ENCODE measurements at regions not wholly inside any gene's neighbourhood (a gene's known extent, or its start where the extent isn't known, plus 50 kb on each side); places are given as distances from the start of the nearest gene placed in this dataset.
"Not testable (repeated sequence)": the region's sequence is repeated elsewhere in the genome, so short reads cannot be mapped to it uniquely, and the experiment has no call there.

- Mint-ChIP-seq H3K36me3 (ENCODE audit: low read depth) (peaks cover 4% of the 10 kb centered on the region), H3K4me3 (ENCODE audit: unreplicated experiment) (no peak overlapping the region), H3K27ac (ENCODE audit: unreplicated experiment) (no peak overlapping the region), H3K9me3 (ENCODE audit: low read depth) (peaks cover 13% of the 10 kb centered on the region), H3K4me1 (ENCODE audit: low read depth) (no peaks in the 10 kb centered on the region), H3K27me3 (ENCODE audit: low read depth) (peaks cover 6% of the 10 kb centered on the region)
- no peak for TF ChIP-seq CTCF (IDR thresholded peaks at IDR 0.05)
- DNase-seq (ENCODE audit: low spot score), result no peak
These were observed 105.7 kb downstream of the RTP4 start for GRCh38 chr3:187473778-187474406.

- not testable (repeated sequence) for H3K27ac Mint-ChIP-seq (ENCODE audit: unreplicated experiment); H3K9me3 Mint-ChIP-seq (ENCODE audit: low read depth); DNase-seq (ENCODE audit: low spot score); H3K36me3 Mint-ChIP-seq (ENCODE audit: low read depth); H3K4me3 Mint-ChIP-seq (ENCODE audit: unreplicated experiment); H3K4me1 Mint-ChIP-seq (ENCODE audit: low read depth)
- peaks cover 17% of the 10 kb centered on the region for H3K27me3 Mint-ChIP-seq (ENCODE audit: low read depth)
These were observed 98.1 kb downstream of the RTP4 start for GRCh38 chr3:187466306-187466705.

DNA sequence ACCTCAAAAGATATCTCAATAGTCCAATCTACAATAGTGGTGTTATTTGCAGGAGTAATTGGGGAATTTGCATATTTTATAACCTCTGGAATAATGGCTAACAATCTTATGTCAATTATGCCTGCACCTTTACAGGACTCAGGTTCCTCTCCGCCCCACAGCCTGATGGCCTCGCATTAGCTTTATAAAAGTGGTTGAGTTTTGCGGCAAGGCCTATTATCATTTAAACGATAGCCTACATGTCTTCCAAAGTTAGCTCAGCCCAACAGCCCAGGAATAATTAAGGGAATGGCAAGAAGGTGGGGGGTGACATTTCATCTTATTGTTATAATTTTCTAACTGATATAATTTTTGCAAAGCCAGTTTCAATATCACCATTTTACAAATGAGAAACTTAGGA lies 97.3 kb downstream of the RTP4 start:
- Mint-ChIP-seq H3K27me3 (ENCODE audit: low read depth) (peaks cover 16% of the 10 kb centered on the region), H3K36me3 (ENCODE audit: low read depth) (no peaks in the 10 kb centered on the region), H3K4me1 (ENCODE audit: low read depth) (no peaks in the 10 kb centered on the region), H3K9me3 (ENCODE audit: low read depth) (peaks cover 2% of the 10 kb centered on the region), H3K4me3 (ENCODE audit: unreplicated experiment) (no peak overlapping the region), H3K27ac (ENCODE audit: unreplicated experiment) (no peak overlapping the region)
- no peak for DNase-seq (ENCODE audit: low spot score)
- no peak for TF ChIP-seq CTCF (IDR thresholded peaks at IDR 0.05)

DNA sequence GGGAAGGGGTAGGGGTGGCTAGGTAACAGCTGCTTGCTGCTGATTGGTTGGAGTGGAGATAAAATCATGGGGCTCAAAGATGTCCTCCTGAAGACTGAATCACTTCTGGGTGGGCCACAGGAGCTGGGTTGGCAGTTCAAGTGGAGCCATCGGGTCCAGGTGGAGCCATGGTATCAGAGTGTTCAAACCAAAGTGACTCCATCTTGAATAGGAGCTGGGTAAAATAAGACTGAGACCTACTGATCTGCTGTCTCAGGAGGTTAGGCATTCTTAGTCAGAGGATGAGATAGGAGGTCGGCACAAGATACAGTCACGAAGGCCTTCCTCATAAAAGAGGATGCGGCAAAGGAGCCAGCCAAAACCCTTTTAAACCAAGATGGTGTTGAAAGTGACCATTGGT lies 96.5 kb downstream of the RTP4 start:
- H3K36me3 Mint-ChIP-seq (ENCODE audit: low read depth), result no peaks in the 10 kb centered on the region
- DNase-seq (ENCODE audit: low spot score), result no peak
- H3K27ac Mint-ChIP-seq (ENCODE audit: unreplicated experiment), result no peak overlapping the region
- no peaks in the 10 kb centered on the region for H3K4me1 Mint-ChIP-seq (ENCODE audit: low read depth)
- no peaks in the 10 kb centered on the region for H3K9me3 Mint-ChIP-seq (ENCODE audit: low read depth)
- H3K27me3 Mint-ChIP-seq (ENCODE audit: low read depth), result peaks cover 11% of the 10 kb centered on the region
- no peak for TF ChIP-seq CTCF (IDR thresholded peaks at IDR 0.05)
- no peak overlapping the region for H3K4me3 Mint-ChIP-seq (ENCODE audit: unreplicated experiment)

DNA sequence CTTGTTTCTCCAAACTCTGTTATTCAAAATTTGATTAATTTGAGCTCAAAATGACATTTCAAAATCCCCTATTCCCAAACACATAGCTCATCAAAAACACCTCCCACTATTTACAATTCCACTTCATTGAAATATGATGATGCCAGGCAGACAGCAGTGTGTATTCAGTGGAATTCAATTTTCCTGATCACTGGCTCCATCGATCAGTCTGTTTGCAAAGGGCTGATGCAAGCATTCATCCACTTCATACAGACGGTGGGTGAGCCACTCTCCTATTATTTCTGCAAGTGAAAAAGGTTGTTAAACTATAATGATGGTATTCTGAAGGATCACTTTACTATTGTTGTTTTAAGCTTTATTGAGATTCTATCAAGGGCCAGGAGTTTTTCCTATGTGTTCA lies 90.7 kb downstream of the RTP4 start:
- peaks cover 18% of the 10 kb centered on the region for H3K4me1 Mint-ChIP-seq (ENCODE audit: low read depth)
- no peak for DNase-seq (ENCODE audit: low spot score)
- no peak for TF ChIP-seq CTCF (IDR thresholded peaks at IDR 0.05)
- no peaks in the 10 kb centered on the region for H3K9me3 Mint-ChIP-seq (ENCODE audit: low read depth)
- H3K4me3 Mint-ChIP-seq (ENCODE audit: unreplicated experiment), result no peak overlapping the region
- H3K36me3 Mint-ChIP-seq (ENCODE audit: low read depth), result no peaks in the 10 kb centered on the region
- H3K27me3 Mint-ChIP-seq (ENCODE audit: low read depth), result peaks cover 9% of the 10 kb centered on the region
- H3K27ac Mint-ChIP-seq (ENCODE audit: unreplicated experiment), result no peak overlapping the region

DNA sequence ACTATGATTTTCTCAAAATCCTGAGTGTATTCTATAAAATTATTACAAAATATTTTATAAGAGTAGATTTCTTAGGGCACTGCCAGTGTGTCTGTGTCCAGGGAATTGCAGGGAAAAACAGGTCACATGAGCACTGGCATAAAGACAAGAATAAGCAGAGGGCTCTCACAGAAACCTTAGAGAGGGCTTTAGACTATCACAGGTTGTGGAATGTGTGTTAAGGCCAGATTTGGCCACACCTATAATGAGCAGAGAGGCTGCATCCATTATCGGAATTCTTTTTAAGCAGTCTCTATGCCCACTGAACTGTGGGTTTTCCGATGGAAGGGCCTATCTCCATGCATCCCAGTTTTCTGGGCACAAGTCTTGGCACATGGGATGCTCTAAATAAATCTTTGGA lies 90.2 kb downstream of the RTP4 start:
- H3K27ac Mint-ChIP-seq (ENCODE audit: unreplicated experiment), result no peak overlapping the region
- DNase-seq (ENCODE audit: low spot score), result no peak
- peaks cover 8% of the 10 kb centered on the region for H3K27me3 Mint-ChIP-seq (ENCODE audit: low read depth)
- H3K4me1 Mint-ChIP-seq (ENCODE audit: low read depth), result peaks cover 18% of the 10 kb centered on the region
- no peaks in the 10 kb centered on the region for H3K36me3 Mint-ChIP-seq (ENCODE audit: low read depth)
- H3K9me3 Mint-ChIP-seq (ENCODE audit: low read depth), result no peaks in the 10 kb centered on the region
- H3K4me3 Mint-ChIP-seq (ENCODE audit: unreplicated experiment), result no peak overlapping the region
- TF ChIP-seq CTCF (IDR thresholded peaks at IDR 0.05), result no peak

Data from chondrocyte (in vitro differentiated cells).